HG03039 (cell line): ENCODE measurements at regions not wholly inside any gene's neighbourhood (a gene's known extent, or its start where the extent isn't known, plus 50 kb on each side); places are given as distances from the start of the nearest gene placed in this dataset.

Source experiments
- ATAC-seq: cut with Tn5 transposase; IDR thresholded peaks from one replicate; pipeline ENCODE4 v1.9.1; 2021; ENCODE audit warnings: mild to moderate bottlenecking, moderate library complexity; ENCODE audit not compliant: unreplicated experiment

- ATAC-seq = no peak
Observed at GRCh38 chr1:192045131-192045530, 113.1 kb upstream of the RGS18 start.

GRCh38 chr1:192053531-192053971 is 104.7 kb upstream of the RGS18 start:
- no peak for ATAC-seq

- no peak for ATAC-seq
Observed at GRCh38 chr1:192057766-192058165, 100.5 kb upstream of the RGS18 start.

- no peak for ATAC-seq
Observed at GRCh38 chr1:192059407-192059806, 98.9 kb upstream of the RGS18 start.

- no peak for ATAC-seq
Observed at GRCh38 chr1:192061556-192061955, 96.7 kb upstream of the RGS18 start.

GRCh38 chr1:192065087-192065486 is 93.2 kb upstream of the RGS18 start:
- ATAC-seq = no peak

GRCh38 chr1:192066202-192066601 is 92.1 kb upstream of the RGS18 start:
- ATAC-seq = no peak

GRCh38 chr1:192067360-192067759 is 90.9 kb upstream of the RGS18 start:
- ATAC-seq = no peak

- ATAC-seq = no peak
Observed at GRCh38 chr1:192070213-192070612, 88.0 kb upstream of the RGS18 start.

GRCh38 chr1:192080684-192081083 is 77.6 kb upstream of the RGS18 start:
- no peak for ATAC-seq

- no peak for ATAC-seq
Observed at GRCh38 chr1:192081359-192081758, 76.9 kb upstream of the RGS18 start.

- no peak for ATAC-seq
Observed at GRCh38 chr1:192086644-192087043, 71.6 kb upstream of the RGS18 start.

GRCh38 chr1:192087334-192087733 is 70.9 kb upstream of the RGS18 start:
- no peak for ATAC-seq

- ATAC-seq = no peak
Observed at GRCh38 chr1:192088496-192088895, 69.8 kb upstream of the RGS18 start.

GRCh38 chr1:192098001-192098400 is 60.3 kb upstream of the RGS18 start:
- no peak for ATAC-seq

- ATAC-seq = no peak
Observed at GRCh38 chr1:192099328-192099727, 58.9 kb upstream of the RGS18 start.

GRCh38 chr1:192100686-192101468 is 57.4 kb upstream of the RGS18 start:
- no peak for ATAC-seq

- no peak for ATAC-seq
Observed at GRCh38 chr1:192104128-192104527, 54.1 kb upstream of the RGS18 start.

GRCh38 chr1:192104852-192105251 is 53.4 kb upstream of the RGS18 start:
- no peak for ATAC-seq

GRCh38 chr1:192108161-192108560 is 50.1 kb upstream of the RGS18 start:
- ATAC-seq = no peak
